GM19043 (cell line): ENCODE measurements at regions not wholly inside any gene's neighbourhood (a gene's known extent, or its start where the extent isn't known, plus 50 kb on each side); places are given as distances from the start of the nearest gene placed in this dataset.

Experiments
- ATAC-seq: cut with Tn5 transposase; IDR thresholded peaks from one replicate; pipeline ENCODE4 v1.9.1; 2021; ENCODE audit warnings: low read depth; ENCODE audit not compliant: unreplicated experiment

DNA sequence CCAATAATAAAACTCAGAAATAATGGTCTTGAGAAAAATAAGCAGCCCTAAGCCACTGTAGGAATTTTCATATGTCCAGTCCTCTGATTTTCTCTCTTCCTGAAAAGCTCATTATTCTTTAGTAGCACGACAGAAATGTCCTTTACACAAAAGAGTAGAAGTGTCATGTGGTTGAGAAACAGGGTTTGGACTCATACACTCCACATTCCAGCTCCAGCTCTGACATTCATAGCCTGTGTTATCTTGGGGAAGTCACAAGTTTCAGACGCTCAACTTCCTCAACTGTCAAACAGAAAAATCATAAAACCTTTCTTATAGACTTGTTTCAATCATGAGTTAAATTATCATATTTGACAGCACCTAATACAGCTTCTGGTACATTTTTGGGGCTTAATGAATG lies 511.5 kb downstream of the TNS1 start:
- no peak for ATAC-seq

GRCh38 chr2:217489145-217489960 lies 513.4 kb downstream of the TNS1 start:
- no peak for ATAC-seq

DNA sequence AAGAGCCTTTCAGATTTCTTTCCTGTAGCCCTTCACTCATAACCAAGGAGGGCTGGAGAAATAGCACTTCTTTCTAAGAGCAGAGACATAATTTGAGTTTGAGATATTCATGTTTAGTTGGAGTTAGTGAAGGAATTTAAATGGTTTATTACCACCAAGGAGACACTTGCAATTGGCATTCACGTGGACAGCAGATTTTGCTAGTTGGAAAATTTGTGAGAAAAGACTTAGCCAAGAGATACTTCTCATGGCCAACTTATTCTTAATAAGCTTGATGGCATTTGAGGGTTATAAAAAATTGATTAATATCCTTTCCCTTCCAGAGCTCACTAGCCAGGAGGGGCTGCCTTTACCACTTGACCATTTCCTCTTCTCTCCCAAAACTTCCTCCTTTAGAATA lies 518.7 kb downstream of the TNS1 start:
- ATAC-seq, result no peak

- ATAC-seq, result no peak
Observed at GRCh38 chr2:217482056-217482710, 520.6 kb downstream of the TNS1 start.

DNA sequence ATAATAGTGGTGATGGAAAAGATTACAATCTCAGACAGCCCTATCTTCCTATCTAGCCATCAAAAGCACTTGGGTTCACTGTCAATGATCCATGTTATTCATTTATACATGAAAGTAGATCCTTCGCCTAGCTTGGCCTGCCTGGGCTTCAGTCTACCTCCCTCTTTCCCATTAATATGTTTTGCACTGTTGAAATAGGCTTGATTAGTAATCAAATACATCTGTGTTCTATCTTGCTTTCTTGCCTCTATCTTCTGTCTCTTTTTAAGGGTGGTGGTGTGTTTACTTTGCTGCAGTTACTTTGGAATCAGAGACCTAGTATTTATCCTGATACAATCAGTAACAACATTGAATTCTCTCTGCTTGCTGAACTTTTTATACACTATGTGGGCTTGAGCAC lies 521.2 kb downstream of the TNS1 start:
- ATAC-seq, result no peak

DNA sequence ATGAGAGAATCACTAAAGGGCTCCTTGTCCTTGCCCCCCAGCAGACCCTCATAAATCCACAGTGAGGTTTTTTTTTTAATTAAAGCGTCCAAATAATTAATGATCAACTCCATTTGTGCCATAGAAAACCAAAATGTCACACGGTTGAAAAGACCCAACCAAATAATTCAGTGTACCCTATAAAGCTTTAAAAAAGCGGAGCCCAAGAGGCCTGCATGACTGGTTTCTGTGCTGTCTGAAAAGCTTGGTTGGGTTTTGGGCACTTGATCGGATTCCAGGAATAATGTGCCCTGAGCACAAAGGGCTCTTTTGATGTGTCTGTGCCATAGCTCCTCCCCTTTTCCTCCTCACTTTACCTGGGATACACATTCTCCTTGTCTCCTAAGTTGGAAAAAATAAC lies 523.2 kb downstream of the TNS1 start:
- ATAC-seq, result no peak

DNA sequence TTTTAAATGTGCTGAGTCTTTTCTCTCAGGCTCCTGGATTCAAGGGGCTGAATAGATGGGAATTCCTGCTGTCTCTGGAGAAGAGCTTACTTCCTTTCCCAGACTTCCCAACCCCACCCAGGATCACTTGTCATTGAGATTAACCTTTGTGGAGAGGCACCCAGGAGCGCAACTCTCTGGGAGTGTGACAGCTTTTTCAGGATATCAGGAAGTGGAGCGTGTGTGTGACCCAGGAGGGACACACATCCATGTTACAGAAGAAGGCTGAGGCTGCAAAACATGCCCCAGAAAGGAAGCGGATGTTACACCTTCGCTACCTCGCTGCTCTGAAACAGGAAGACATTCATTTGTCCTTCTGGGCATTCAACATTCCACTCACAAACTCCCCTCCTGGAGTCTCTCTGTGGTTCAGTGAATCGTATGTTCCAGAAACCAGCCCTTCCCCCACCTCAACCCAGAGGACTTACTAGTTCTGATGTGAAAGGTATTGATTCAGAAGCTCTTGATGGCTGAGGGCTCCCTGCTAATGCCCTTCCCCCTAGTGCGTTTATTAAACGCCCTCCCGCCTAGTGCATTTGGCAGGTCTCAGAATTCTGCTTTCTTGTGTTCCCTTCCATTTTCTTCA lies 523.9 kb downstream of the TNS1 start:
- ATAC-seq, result no peak

DNA sequence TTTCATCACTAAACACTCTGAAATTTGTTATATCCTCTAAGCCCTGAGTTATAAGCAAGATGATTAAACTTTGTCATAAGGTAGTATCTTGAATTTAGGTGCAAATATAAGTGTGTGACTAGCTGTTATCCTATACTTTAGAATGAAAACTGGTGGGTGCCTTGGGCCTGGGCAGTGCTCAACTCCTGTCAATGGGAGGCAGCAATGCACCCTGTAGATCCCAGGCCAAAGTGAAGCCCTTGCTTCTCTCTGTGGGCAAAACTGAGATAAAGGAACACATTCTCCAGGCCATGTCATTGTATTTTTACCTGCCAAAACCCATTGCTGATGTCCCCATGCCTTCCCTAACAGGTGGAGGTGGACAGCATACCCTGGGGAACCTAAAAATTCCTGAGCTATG lies 525.2 kb downstream of the TNS1 start:
- no peak for ATAC-seq

- no peak for ATAC-seq
Observed at GRCh38 chr2:217475791-217476190, 527.0 kb downstream of the TNS1 start.

DNA sequence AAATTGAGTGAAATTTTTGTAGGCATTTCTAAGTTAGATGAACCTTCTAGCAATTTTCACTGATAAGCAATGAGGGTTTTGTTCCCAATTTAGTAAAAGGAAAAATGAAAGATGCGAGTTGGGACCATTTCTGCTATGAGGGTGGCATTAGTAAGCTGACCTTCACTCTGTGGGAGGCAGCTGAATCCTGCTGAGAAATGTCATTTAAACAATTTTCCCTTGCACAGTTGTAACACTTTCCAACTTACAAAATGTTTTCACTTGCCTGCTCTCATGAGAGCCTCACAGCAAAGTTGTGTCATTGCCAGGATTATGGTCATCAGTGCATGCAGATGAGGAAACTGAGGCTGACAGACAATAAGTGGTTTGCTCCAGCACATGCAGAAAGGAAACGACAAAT lies 527.7 kb downstream of the TNS1 start:
- ATAC-seq, result no peak

GRCh38 chr2:217471319-217471718 lies 531.5 kb downstream of the TNS1 start:
- no peak for ATAC-seq

DNA sequence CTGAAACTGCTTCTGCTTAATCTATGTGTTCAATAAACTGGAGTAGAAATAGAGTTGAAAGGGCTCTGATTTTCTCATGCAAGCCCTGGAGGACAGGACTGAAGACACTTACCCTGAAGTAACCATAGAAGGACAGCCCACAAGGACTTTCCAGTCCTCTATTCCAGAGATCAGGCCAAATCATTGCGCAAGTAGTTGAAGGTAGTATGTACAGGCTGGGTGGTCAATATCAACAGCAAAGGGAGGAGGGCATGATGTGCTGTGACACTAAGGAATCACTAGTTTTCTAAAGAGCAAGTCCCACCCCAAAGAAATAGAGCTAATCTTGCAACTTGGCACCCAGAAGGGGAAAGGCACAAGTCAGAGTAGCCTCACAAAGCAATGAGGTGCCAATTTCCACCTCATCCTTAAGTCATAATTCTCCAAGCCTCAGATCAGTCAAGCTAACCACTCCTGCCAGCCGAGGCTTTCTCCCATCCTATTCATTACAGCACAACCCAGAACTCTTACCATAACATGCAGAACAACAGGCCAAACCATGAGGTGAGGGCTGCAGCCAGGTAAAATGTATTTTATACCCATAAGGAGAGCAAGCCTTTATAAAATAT lies 533.5 kb downstream of the TNS1 start:
- no peak for ATAC-seq

DNA sequence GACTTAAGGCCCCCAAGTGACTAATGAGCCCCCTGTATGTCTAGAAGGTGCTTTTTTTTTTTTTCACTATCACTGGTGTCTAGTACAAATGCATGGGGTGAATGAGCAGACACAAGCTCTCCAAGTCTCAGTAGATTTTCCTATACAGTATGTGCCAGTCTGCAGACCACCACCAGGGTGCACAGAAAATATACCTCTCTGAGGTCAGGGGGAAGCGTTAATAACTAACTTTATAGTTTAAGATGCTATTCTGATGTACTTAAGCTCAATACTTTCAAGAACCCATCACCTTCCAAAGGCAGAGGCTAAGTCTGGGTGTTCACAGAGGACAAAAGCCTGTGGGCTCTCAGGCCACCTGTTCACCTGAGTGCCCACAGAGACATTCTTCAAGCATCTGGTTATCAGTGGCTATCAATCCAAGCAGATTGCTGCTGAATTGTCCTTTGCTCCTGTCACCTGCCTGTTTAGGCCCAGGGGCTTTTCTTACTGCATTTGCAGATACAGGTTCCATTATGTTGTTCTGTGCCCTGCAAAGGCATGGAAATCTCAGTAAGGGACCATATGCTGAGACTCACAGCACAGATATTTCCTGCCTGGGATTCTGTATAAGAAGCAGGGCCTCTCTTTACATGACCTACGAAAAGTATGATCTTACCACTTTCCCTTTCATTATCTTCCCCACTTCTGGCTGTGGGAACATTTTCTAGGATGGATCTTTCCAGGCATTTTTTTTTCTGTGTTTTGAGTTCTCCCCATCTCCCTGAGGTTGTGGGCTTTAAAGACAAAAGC lies 534.6 kb downstream of the TNS1 start:
- ATAC-seq, result no peak

DNA sequence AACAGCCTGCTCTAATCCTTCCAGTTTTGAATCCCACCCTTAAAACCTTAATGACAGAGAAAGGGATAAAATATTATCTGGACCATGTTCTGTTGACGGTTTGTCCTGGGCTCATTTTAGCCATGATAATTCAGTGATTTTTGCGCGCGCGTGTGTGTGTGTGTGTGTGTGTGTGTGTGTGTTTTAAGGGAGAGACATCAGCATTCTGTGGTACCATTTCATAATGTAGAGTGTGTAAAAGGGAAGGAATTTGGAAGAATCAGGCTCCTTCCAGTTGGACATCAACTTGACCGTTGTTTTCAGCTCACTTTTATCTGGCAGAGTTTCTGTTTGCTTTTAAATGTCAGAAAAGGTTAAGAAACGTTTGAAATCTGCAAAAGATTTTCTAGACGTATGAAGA lies 535.5 kb downstream of the TNS1 start:
- ATAC-seq, result no peak

GRCh38 chr2:217466805-217467204 lies 536.0 kb downstream of the TNS1 start:
- ATAC-seq, result no peak

- no peak for ATAC-seq
Observed at GRCh38 chr2:217466104-217466503, 536.7 kb downstream of the TNS1 start.

GRCh38 chr2:217465100-217465499 lies 537.7 kb downstream of the TNS1 start:
- no peak for ATAC-seq

GRCh38 chr2:217463402-217464075 lies 539.3 kb downstream of the TNS1 start:
- ATAC-seq, result no peak

DNA sequence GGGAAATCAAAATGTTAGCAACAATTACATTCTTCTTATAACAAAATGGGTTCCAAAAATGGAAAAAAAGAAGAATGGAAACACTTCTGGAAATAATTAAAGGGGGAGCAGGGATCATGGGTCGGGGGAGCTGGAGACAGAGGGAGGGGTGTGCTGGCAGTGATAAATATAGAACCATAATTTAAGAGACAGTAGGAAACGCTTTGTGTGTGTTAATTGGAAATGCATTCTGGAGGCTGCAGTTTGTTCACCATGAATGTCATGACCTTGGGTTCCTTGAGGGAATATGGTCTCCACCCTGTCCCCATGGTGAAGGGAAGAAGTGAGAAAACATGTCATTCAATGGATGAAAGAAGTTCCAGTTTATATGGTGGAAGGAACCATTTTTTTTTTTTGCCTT lies 540.7 kb downstream of the TNS1 start:
- no peak for ATAC-seq

GRCh38 chr2:217461674-217462073 lies 541.1 kb downstream of the TNS1 start:
- ATAC-seq, result no peak
